ENCODE measurements at regions not wholly inside any gene's neighbourhood (a gene's known extent, or its start where the extent isn't known, plus 50 kb on each side); places are given as distances from the start of the nearest gene placed in this dataset.

GRCh38 chr4:168019019-168019651, 73.2 kb upstream of the ANXA10 start:
- H3K4me2 ChIP-seq (ENCODE audit: low read depth, low read length, poor library complexity, severe bottlenecking): no peak overlapping the region
- no peaks in the 10 kb centered on the region for H3K36me3 ChIP-seq (ENCODE audit: insufficient read depth, low read length)
- H3K9ac ChIP-seq (ENCODE audit: low read depth, low read length, poor library complexity, severe bottlenecking): no peak overlapping the region
- H2AFZ ChIP-seq (ENCODE audit: low read length): no peak overlapping the region
- H3K27me3 ChIP-seq (ENCODE audit: insufficient read depth, low read length, poor library complexity, severe bottlenecking): no peaks in the 10 kb centered on the region
- no peaks in the 10 kb centered on the region for H3K4me1 ChIP-seq (ENCODE audit: insufficient read depth, low read length, poor library complexity, severe bottlenecking)
- no peaks in the 10 kb centered on the region for H3F3A ChIP-seq (ENCODE audit: low read depth)
- no peaks in the 10 kb centered on the region for H3K79me2 ChIP-seq (ENCODE audit: insufficient read depth, low read length)
- H3K4me3 ChIP-seq (ENCODE audit: low read length, poor library complexity, severe bottlenecking): no peak overlapping the region
- TF ChIP-seq CTCF (conservative IDR thresholded peaks at IDR 0.05; ENCODE audit: low read length) (no peak), EZH2phosphoT487 (IDR thresholded peaks at IDR 0.05; ENCODE audit: borderline replicate concordance) (no peak)
- no peaks in the 10 kb centered on the region for H3K9me2 ChIP-seq (replicated peaks; ENCODE audit: low read depth, low read length)
- no peaks in the 10 kb centered on the region for H4K20me1 ChIP-seq (ENCODE audit: insufficient read depth, low read length, poor library complexity, severe bottlenecking)
- H3K9me3 ChIP-seq (ENCODE audit: insufficient read depth, low read depth, low read length): no peaks in the 10 kb centered on the region

GRCh38 chr4:168019921-168020320, 72.4 kb upstream of the ANXA10 start:
- H3K4me2 ChIP-seq (ENCODE audit: low read depth, low read length, poor library complexity, severe bottlenecking): no peak overlapping the region
- no peak for TF ChIP-seq EZH2phosphoT487 (IDR thresholded peaks at IDR 0.05; ENCODE audit: borderline replicate concordance)
- TF ChIP-seq CTCF (conservative IDR thresholded peaks at IDR 0.05; ENCODE audit: low read length): no peak

GRCh38 chr4:168021666-168022065, 70.7 kb upstream of the ANXA10 start:
- Histone ChIP-seq H3K79me2 (ENCODE audit: insufficient read depth, low read length) (no peaks in the 10 kb centered on the region), H3K4me3 (ENCODE audit: low read length, poor library complexity, severe bottlenecking) (no peak overlapping the region), H2AFZ (ENCODE audit: low read length) (no peak overlapping the region), H3K4me2 (ENCODE audit: low read depth, low read length, poor library complexity, severe bottlenecking) (no peak overlapping the region), H4K20me1 (ENCODE audit: insufficient read depth, low read length, poor library complexity, severe bottlenecking) (no peaks in the 10 kb centered on the region), H3K9me3 (ENCODE audit: insufficient read depth, low read depth, low read length) (no peaks in the 10 kb centered on the region), H3K9me2 (replicated peaks; ENCODE audit: low read depth, low read length) (no peaks in the 10 kb centered on the region), H3K27me3 (ENCODE audit: insufficient read depth, low read length, poor library complexity, severe bottlenecking) (no peaks in the 10 kb centered on the region), H3K36me3 (ENCODE audit: insufficient read depth, low read length) (no peaks in the 10 kb centered on the region), H3K9ac (ENCODE audit: low read depth, low read length, poor library complexity, severe bottlenecking) (no peak overlapping the region), H3F3A (ENCODE audit: low read depth) (no peaks in the 10 kb centered on the region), H3K4me1 (ENCODE audit: insufficient read depth, low read length, poor library complexity, severe bottlenecking) (no peaks in the 10 kb centered on the region)
- TF ChIP-seq CTCF (conservative IDR thresholded peaks at IDR 0.05; ENCODE audit: low read length): no peak
- no peak for TF ChIP-seq EZH2phosphoT487 (IDR thresholded peaks at IDR 0.05; ENCODE audit: borderline replicate concordance)

More at GRCh38 chr4:168019921-168020320, 72.4 kb upstream of the ANXA10 start:
- Histone ChIP-seq H3K9ac (ENCODE audit: low read depth, low read length, poor library complexity, severe bottlenecking) (no peak overlapping the region), H3K9me3 (ENCODE audit: insufficient read depth, low read depth, low read length) (no peaks in the 10 kb centered on the region), H4K20me1 (ENCODE audit: insufficient read depth, low read length, poor library complexity, severe bottlenecking) (no peaks in the 10 kb centered on the region), H3K4me1 (ENCODE audit: insufficient read depth, low read length, poor library complexity, severe bottlenecking) (no peaks in the 10 kb centered on the region), H3K36me3 (ENCODE audit: insufficient read depth, low read length) (no peaks in the 10 kb centered on the region), H2AFZ (ENCODE audit: low read length) (no peak overlapping the region), H3K27me3 (ENCODE audit: insufficient read depth, low read length, poor library complexity, severe bottlenecking) (no peaks in the 10 kb centered on the region), H3K4me3 (ENCODE audit: low read length, poor library complexity, severe bottlenecking) (no peak overlapping the region), H3K79me2 (ENCODE audit: insufficient read depth, low read length) (no peaks in the 10 kb centered on the region), H3K9me2 (replicated peaks; ENCODE audit: low read depth, low read length) (no peaks in the 10 kb centered on the region), H3F3A (ENCODE audit: low read depth) (no peaks in the 10 kb centered on the region)
